RPMI8226 (cell line): ENCODE measurements at regions not wholly inside any gene's neighbourhood (a gene's known extent, or its start where the extent isn't known, plus 50 kb on each side); places are given as distances from the start of the nearest gene placed in this dataset.
"Not testable (repeated sequence)": the region's sequence is repeated elsewhere in the genome, so short reads cannot be mapped to it uniquely, and the experiment has no call there.

Experiments used
- DNase-seq: peaks from one replicate; pipeline ENCODE4 v3.0.0-alpha.2; 2015

DNA sequence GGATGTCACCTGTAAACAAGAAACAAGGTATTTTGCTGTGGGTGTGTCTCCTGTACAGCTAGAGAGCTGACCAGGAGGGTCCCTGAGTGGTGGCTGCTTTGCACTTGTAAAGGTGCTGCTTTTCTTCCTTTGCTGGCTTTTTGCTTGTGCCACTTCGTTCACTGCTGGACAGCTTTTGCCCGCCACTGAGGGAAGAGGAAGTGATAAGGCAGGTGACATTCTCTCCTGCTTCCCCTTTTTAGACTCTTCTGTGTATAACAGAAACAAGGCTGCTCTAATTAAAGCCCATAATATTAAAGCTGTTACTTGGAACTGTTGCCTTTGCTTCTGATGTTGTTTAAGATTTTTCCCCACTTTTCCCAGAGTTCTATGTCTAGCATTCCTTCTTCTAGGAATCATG lies 218.6 kb upstream of the TSPY4 start:
- no peak for DNase-seq

DNA sequence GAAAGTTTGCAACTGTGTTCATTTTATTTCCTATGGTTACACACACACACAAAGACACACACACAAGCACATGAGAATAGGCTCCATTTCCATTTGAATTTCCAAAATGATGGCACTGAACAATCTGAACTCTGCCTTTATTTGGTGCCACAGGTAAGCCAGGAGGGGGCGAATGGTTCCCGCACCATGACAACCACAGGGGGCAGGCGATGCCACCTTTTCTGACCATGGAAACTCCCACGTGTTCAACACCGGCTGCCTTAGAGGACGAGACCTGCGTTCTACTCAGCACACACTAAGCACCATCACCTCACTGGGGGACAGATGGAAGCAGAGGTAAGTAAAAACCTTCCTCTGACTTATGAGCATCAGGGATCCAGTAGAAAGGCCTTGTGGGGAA lies 212.6 kb upstream of the TSPY4 start:
- DNase-seq, result peak; percentile 2

DNA sequence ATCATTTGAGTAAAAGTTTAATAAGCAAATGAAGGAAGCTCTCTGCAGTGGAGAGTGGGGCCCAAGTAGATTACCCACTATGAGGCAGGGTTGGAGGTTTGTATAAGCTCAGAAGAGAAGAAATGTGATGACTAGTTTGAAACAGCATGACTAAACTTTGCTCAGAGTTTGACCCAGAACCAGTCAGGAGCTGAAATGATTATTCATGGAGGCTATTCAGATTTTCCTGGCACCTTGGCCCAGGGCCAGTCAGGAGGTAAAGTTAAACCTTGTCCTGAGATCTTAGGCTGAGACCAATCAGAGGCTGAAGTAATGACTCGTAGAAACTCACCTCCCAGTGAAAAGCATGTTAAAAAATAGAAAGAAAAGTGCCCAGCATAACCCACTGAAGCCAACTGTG lies 210.7 kb upstream of the TSPY4 start:
- DNase-seq, result no peak

DNA sequence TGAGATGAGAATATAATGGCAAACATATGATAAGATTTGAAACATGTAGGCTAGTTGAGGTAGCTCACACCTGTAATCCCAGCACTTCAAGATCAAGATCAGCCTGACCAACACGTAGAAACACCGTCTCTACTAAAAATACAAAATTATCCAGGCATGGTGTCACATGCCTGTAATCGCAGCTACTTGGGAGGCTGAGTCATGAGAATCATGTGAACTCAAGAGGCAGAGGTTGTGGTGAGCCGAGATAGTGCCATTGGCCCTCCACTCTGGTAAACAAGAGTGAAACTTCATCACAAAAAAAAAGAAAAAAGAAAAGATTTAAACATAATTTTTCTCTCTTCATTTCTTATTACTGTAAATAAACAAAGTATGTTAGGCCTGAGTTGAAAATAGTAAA lies 193.9 kb upstream of the TSPY4 start:
- not testable (repeated sequence) for DNase-seq

DNA sequence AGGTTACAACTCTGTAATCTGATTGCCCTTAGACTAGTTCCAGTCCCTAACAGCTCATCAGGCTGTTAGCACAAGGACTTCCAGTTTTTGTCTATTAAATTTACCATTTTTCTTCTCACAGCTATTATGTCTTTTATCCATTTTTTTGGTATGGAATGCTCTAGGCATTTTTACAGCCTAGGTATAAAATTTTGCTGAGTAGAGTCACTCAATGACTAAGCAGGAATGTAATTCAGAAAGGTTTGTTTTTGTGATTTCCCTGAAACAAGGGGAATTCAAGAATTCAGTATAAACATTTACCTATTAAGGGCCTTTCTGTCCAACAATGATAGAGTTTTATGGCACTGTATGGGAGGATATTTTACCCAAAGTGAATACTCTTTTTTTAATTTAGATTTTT lies 182.7 kb upstream of the TSPY4 start:
- not testable (repeated sequence) for DNase-seq

DNA sequence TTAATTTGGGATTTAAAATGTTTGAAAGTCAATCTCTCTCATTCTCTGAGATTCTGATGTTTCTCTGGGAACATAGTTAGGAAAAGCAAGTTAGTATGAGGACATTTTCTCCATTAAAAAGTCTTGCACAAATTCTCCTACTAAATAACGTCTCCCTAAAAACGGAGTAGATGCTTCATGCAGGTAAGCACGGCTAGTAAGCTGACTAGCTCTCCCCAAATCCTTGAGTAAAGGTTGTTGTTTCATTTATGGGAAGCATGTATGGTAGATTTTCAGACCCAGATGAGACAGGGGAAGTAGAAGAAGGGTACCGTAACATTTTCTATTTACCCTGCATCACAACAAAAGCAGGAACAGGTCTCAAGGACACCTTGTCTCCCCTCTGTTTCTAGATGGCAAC lies 181.5 kb upstream of the TSPY4 start:
- no peak for DNase-seq

DNA sequence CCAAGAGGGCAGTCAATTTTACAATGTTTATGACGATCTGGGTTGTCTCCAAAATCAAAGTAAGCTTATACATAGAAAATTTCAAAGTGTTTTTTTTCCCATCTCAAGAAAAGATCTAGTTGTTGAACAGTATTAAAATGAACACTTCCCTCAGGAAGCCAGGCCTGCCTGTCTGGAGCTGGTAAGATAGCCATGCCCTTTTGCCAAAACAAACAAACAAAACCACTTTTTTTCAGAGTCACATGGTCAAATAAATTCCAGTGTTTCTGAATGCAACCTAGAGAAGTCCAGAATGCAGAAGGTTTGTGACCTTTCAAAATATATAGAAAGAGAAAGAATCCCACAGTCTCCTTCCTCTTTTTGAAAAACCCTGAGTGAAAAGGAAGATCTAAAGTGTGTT lies 178.6 kb upstream of the TSPY4 start:
- no peak for DNase-seq

DNA sequence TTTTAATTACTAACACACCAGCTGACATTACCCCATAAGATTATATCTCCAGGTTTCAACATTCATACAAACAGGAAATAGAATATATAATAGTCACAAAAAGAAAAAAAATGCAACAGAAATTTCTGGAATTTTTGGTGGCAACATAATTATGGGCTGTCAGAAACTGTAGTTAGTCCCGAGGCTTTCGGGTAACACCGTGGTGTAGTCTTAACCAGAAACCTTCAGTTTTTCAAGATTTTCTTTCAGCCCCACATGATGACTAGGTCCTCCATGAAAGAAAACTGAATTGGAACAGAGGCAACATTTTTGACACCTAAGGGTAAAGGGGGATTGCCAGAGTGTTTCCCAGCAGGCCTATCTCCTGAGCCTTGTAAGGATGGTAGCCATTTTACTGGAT lies 176.9 kb upstream of the TSPY4 start:
- DNase-seq, result not testable (repeated sequence)

DNA sequence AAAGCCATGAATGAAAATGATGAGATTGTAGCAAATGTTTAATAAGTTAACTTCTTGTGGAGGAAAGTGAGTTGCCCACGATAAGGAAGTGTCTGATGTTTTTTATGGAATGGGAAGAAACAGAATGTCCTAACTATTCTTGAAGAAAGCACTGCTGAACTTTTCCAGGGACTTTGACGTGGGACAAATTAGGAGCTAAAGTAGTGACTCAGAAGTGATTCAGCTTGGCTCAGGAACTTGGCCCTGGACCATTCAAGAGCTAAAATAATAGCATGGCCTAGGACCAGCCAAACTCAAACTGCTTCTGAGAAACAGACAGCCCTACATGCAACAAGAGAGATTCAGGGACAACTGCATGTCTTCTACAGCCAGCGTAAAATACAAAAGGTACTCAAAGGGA lies 176.3 kb upstream of the TSPY4 start:
- DNase-seq, result not testable (repeated sequence)

DNA sequence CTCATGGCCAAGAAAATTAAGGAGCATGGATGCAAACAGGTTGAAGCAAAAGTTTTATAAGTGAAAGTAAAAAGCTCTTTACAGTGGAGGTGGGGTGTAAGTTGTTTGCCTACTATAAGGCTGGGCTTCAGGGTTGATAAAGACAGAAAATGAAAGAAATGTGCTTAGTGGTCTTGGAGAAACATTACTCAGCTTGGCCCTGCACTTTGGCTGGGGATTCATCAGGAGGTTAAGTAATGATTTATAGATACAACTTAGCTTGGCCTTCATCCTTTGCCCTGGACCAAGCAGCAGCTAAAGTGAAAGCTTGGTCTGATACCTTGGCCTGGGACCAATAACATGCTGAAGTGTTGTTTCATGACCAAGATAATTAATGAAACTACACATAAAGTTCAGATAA lies 175.3 kb upstream of the TSPY4 start:
- DNase-seq, result not testable (repeated sequence)

DNA sequence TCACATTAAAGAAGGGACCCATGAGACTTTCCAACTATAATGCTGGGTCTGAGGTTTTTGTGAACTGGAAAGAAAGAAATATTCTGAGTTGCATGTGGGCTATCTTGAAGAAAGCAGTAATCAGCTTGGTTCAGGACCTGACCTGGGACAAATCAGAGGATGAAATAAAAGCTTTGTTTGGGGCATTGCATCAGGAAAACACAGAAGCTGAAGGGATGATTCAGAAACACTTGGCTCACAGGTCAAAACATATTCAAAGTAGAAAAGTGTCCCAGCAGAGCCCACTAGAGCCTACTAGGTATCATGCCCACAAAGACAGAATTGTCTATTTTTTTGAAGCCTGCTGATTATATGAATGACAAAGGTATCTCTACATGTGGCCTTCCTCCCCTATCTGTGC lies 174.8 kb upstream of the TSPY4 start:
- not testable (repeated sequence) for DNase-seq

DNA sequence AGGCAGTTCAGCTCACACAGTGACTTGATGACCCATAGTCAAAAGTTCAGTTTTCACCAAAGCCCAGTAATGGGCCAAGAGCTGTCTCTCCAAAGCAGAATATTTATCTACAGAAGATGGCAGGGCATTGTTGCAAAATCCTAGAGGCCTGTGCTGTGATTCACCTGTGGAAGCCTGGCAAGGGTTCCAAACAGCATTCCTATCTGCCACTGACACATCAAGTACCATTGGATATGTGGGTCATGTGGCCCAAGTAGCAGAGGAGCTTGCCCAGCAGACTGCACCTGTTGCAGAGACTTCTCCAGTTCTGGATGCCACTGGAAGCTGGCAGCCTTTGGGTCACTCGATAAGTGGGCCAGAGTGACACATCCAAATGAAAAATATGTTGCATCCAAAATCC lies 159.6 kb upstream of the TSPY4 start:
- not testable (repeated sequence) for DNase-seq

DNA sequence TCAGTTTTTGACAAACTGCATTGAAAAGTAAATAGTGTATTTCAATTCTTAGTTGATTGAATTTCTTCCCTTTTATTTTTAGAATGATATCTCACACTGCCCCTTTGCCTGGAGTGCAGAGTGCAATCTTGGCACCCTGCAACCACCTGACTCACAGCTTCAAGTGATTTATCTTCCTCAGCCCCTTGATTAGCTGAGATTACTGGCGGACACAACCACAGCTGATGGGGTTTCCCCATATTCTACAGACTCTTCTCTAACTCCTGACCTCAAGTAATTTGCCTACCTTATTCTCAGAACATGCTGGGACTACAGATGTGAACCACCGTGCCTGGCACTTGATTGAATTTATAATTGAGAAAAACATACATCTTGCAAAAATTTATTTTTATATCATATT lies 152.4 kb upstream of the TSPY4 start:
- not testable (repeated sequence) for DNase-seq

DNA sequence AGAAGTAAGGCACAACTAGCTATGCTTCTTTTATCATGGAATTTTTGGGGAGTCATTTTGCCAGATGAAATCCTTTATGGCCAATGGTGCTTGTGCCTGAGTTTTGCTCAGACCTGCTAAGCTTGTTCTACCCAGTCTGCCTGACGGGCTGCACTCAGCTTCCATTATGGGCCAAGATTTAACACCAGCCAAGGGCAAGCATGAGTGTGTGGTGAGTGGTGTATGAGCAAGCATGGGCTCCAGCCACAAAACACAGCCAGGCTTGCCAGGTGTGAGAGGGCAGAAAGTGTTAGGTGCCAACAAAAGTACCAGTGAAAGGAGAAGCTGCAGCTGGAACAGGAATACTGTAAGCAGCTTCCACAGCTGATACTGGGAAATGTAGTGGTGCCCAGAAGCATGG lies 130.2 kb upstream of the TSPY4 start:
- DNase-seq, result not testable (repeated sequence)

DNA sequence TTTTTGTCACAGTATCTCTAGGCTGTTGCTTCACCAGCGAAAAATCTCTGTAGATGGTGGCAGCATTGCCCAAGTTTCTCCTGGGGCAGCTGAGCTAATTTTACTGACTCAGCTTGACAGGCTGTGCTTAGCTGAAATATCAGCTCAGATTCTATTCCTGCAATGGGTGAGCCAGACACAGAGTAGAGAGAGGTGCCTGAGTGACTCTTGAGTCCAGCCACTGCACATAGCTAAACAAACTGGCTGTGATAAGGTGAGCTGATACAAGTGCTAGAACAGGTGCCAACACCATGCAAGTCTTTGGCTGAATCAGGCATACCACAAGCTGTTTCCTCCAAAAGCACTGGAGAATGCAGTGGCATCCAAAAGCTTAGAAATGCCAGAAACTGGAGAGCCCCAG lies 110.9 kb upstream of the TSPY4 start:
- no peak for DNase-seq

DNA sequence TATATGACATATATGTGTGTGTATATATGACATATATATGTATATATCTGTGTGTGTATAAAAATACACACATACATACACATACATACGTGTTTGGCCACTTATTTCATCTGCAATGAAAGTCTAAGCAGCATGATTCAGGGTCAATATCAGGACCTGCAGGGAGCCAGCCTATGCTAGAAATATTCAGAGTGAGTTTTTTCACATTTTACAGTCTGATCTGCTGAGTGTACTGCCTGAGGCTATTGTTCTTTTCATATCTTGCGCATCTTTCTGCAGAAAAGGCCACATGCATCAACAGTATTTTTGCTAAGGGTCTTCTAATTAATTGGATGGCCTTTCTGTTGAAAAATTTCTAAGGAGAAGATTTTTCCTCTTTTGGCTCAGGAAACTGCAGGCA lies 80.0 kb upstream of the TSPY4 start:
- no peak for DNase-seq

DNA sequence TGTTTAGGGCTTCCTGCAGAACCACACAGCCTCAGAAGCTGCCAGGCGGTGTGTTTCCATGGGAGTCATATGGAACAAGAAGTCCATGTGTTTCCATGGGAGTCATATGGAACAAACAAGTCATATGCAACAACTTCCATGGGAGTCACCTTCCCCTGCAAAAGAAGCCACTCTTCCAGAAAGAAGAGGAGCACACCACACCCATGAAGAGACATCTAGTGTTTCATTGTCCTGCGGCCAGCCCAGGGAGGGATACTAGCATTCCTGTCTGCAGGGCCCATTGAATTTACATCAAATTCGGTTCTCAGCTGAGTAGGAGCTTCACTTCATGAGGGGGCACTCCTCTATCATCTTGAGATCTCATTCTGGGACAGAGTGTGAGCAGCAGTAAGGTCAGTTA lies 79.5 kb upstream of the TSPY4 start:
- DNase-seq, result no peak

DNA sequence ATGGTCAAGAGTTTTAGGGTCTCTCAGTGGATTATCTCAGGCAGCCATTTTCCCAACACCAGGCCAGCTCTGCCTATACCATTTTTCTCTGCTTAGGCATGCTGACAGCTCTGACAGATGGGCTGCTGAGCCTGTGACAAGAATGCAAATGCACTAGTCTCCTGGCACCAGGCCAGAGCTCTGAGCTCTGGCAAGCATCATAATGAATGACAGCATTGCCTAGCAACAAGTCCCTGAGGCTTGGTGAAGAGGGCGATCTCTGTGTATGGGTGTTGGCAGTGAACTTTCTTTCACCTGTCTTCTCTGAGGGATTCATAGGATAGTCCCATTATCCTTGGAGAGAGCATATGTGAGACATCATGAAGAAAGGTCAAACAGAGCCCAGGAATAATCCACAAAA lies 77.9 kb upstream of the TSPY4 start:
- peak; percentile 8 for DNase-seq

DNA sequence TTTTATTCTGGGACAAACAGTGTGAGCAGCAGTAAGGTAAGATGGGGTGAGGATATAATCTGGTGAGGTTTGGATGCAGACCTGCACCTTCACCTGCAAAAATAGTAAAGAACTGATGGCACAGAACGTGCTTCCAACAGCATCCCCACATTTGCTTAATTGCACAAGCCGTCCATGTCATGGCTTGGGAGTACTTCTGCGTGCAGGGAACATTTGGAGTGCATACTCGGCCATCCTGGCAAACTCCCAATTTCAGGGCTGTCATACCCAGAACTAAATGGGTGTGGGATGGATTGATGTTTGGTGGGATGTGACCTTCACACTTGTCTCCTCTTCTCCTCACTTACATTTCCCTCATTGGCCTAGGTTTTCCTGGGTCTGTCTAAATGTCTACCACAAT lies 76.8 kb upstream of the TSPY4 start:
- DNase-seq, result no peak

DNA sequence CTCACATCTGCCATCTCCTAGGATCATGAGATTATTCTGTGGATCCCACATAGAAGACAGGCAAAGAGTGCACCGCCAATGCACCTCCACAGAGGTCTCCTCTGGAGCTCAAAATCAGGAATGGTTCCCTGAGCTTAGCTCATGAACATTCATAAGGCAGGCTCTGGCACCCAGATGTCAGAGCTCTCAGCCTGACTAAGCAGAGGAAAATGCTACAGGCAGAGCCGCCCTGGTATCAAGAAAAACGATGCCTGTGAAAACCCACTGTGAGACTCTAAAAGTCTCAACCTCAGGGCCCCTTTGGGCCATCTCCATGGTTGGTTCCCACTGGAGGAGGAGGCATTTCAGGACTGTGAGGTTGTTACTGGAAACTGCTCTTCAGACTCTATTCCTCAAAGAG lies 71.7 kb upstream of the TSPY4 start:
- no peak for DNase-seq

DNA sequence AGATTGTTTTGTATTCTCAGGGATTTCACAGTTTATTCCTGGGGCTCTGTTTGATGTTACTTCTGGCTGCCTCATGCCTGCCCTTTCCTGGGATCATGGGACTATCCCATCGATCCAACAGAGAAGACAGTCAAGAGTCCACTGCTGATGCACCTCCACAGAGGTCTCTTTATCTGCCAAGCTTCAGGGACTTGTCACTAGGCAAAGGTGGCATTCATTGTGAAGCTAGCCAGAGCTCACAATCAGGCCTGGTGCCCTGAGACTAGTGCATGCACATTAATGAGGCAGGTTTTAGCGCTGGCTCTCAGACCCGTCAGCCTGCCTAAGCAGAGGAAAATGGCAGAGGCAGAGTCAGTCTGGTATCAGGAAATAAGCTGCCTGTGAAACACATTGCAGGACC lies 66.9 kb upstream of the TSPY4 start:
- DNase-seq, result not testable (repeated sequence)

DNA sequence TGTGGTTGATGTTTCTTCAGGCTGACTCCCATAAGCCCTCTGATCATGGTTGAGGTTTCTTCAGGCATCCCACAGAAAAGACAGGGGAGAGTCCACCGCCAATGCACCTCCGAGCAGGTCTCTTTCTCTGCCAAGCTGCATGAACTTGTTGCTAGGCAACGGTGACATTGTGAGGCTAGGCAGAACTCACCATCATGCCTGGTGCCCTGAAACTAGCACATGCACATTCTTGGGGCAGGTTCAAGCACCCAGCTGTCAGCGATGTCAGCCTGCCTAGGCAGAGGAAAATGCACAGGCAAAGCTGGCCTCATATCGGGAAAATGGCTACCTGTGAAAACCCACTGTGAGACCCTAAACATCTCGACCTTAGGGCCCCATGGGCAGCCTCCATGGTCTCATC lies 64.4 kb upstream of the TSPY4 start:
- DNase-seq, result not testable (repeated sequence)

DNA sequence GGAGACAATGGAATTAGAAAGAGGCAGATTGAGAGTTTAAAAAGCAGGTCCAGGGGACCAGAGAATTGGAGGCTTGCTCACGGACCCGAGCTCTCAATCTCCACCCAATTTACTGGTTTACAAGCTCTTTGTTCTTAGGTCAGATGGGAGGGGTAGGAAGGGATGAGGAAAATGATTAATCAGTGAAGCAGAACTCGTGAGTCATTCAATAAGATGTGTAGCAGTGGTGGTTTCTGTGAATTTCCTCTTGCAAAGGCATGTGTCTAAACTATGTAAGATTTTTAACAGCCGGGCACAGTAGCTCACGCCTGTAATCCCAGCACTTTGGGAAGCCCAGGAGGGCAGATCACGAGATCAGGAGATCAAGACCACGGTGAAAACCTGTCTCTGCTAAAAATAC lies 58.4 kb upstream of the TSPY4 start:
- DNase-seq, result not testable (repeated sequence)
